Thyroid gland (tissue), 4 donors: ENCODE measurements at regions not wholly inside any gene's neighbourhood (a gene's known extent, or its start where the extent isn't known, plus 50 kb on each side); places are given as distances from the start of the nearest gene placed in this dataset.

Source experiments
- DNase-seq, 2 donors: peaks; one replicate each; pipeline ENCODE4 v3.0.0-alpha.2; 2019
- H3K27ac ChIP-seq, 3 donors: fragments of 200-600 bp; sonication (generic); 1 replicate in 2 of 3; 2 replicates in 1 of 3; pipeline ENCODE4 v1.5.1; 2016 to 2019; ENCODE audit warnings: mild to moderate bottlenecking in 1 of 3, moderate library complexity in 1 of 3
- H3K27me3 ChIP-seq: fragments of 200-600 bp; sonication (generic); one replicate; pipeline ENCODE4 v1.5.1; 2019
- H3K36me3 ChIP-seq, 2 donors: fragments of 200-600 bp; sonication (generic); one replicate each; pipeline ENCODE4 v1.5.1; 2016 to 2019
- H3K4me1 ChIP-seq, 2 donors: fragments of 200-600 bp; sonication (generic); one replicate each; pipeline ENCODE4 v1.5.1; 2017 to 2019
- H3K4me3 ChIP-seq, 3 donors: fragments of 200-600 bp; sonication (generic); replicated peaks in 1 of 3; 1 replicate in 2 of 3; 2 replicates in 1 of 3; pipeline ENCODE4 v1.5.1; 2016; ENCODE audit warnings: mild to moderate bottlenecking in 1 of 3
- H3K9me3 ChIP-seq: fragments of 200-600 bp; sonication (generic); one replicate; pipeline ENCODE4 v1.5.1; 2017
- POLR2A ChIP-seq, 2 donors: fragments of 450-650 bp; IDR thresholded peaks; one replicate each; pipeline ENCODE4 v1.6.1; 2017; ENCODE audit warnings: antibody characterized with exemption in 2 of 2, mild to moderate bottlenecking in 2 of 2, moderate library complexity in 1 of 2
- WGBS, 2 donors: methylation state at CpG; one replicate each; pipeline ENCODE4 v1.1.5; 2017; 5-methylcytosine and 5-hydroxymethylcytosine counted together
- intact Hi-C: fragments of 100-400 bp; cut with DNase I; formaldehyde crosslinking; loops from one replicate; pipeline ENCODE4 v1.15.1; 2023
- TF ChIP-seq, protein P1 (sequence below), 6 experiments: fragments of 200-600 bp in 3 of 6; fragments of 450-650 bp in 3 of 6; sonication (generic) in 3 of 6; IDR thresholded peaks; one replicate each; pipeline ENCODE4 v1.5.1; 2016 to 2019; ENCODE audit warnings: antibody characterized with exemption in 6 of 6, mild to moderate bottlenecking in 2 of 6, inconsistent platforms in 1 of 6, moderate library complexity in 1 of 6

DNA sequence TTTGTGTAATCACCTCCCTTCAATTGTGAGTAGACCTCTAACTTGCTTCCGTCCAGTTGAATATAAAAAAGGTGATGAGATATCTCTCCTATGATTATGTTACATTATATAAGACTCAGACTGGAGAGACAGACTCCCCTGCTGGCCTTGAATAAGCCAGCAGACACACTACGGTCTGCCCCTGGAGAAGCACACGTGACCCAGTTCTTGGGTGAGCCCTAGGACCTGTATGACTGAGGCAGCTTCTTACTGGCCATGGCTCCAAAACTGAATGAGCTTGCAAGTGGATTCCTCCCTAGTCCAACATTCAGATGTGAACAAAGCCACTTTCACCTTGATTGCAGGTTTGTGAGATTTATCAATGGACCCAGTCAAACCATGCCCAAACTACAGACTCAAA, 427.9 kb upstream of the DCN start:
- WGBS, 2 donors, result 77 to 92% methylated on average over 3 of the region's 3 CpGs
- no peak overlapping the region for H3K4me3 ChIP-seq

DNA sequence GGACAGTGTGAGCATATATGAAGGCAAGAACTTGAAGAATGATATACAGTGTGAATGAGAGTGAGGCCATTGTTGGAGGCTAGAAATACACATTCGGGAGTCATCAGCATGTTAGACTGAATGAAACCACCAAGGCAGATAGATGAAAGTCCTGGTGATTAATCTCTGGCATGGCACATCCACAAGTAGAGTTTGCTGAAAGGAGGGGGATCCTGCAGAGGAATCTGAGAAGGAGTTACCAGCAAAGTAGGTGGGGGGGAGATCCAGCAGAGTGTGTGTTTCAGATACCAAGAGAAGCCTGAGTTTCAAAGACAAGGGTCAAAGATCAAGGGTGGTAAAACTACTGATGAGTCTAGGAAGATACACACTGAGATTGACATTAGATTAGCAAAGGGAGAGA, 426.7 kb upstream of the DCN start:
- H3K36me3 ChIP-seq, result no peaks in the 10 kb centered on the region
- DNase-seq, result no peak
- no peaks in the 10 kb centered on the region for H3K9me3 ChIP-seq
- intact Hi-C loops, result no loop called here
- TF ChIP-seq, protein P1, sequence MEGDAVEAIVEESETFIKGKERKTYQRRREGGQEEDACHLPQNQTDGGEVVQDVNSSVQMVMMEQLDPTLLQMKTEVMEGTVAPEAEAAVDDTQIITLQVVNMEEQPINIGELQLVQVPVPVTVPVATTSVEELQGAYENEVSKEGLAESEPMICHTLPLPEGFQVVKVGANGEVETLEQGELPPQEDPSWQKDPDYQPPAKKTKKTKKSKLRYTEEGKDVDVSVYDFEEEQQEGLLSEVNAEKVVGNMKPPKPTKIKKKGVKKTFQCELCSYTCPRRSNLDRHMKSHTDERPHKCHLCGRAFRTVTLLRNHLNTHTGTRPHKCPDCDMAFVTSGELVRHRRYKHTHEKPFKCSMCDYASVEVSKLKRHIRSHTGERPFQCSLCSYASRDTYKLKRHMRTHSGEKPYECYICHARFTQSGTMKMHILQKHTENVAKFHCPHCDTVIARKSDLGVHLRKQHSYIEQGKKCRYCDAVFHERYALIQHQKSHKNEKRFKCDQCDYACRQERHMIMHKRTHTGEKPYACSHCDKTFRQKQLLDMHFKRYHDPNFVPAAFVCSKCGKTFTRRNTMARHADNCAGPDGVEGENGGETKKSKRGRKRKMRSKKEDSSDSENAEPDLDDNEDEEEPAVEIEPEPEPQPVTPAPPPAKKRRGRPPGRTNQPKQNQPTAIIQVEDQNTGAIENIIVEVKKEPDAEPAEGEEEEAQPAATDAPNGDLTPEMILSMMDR (IDR thresholded peaks at IDR 0.05), result no peak
- no peak for TF ChIP-seq POLR2A (IDR thresholded peaks at IDR 0.05)
- H3K27ac ChIP-seq, result no peak overlapping the region
- no peak overlapping the region for H3K4me3 ChIP-seq
- 79 to 93% methylated on average over 1 of the region's 1 CpG for WGBS, 2 donors
- no peaks in the 10 kb centered on the region for H3K27me3 ChIP-seq
- no peaks in the 10 kb centered on the region for H3K4me1 ChIP-seq

More for the DNA sequence above, 427.9 kb upstream of the DCN start:
- Histone ChIP-seq H3K9me3 (no peaks in the 10 kb centered on the region), H3K4me1 (no peaks in the 10 kb centered on the region), H3K27me3 (no peaks in the 10 kb centered on the region), H3K36me3 (no peaks in the 10 kb centered on the region), H3K27ac (no peak overlapping the region)
- intact Hi-C loops, result no loop called here
- TF ChIP-seq, protein P1 (IDR thresholded peaks at IDR 0.05), result no peak
- no peak for TF ChIP-seq POLR2A (IDR thresholded peaks at IDR 0.05)
- no peak for DNase-seq

DNA sequence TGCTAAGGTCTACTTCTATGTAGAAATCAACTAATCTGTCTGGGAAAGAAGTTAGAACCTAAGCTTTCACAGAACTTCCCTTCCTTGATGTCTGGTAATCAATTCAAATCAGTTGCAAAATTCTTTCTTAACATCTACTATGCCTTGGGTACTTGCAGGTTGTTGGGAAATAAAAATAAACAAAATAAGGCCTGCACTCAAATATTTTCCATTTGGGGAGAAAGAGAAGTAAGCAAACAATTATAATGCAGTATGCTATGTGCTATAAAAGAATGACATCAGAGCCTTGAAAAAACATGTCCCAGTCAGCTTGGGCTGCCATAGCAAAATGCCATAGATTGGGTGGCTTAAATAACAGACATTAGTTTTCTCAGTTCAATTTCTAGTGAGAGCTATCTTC, 425.9 kb upstream of the DCN start:
- H3K36me3 ChIP-seq, result no peaks in the 10 kb centered on the region
- no peaks in the 10 kb centered on the region for H3K9me3 ChIP-seq
- no peaks in the 10 kb centered on the region for H3K4me1 ChIP-seq
- H3K4me3 ChIP-seq, result no peak overlapping the region
- H3K27ac ChIP-seq, result no peak overlapping the region
- H3K27me3 ChIP-seq, result no peaks in the 10 kb centered on the region
- intact Hi-C loops, result no loop called here
- TF ChIP-seq POLR2A (IDR thresholded peaks at IDR 0.05), result no peak
- TF ChIP-seq, protein P1 (IDR thresholded peaks at IDR 0.05), result no peak
- DNase-seq, result no peak

DNA sequence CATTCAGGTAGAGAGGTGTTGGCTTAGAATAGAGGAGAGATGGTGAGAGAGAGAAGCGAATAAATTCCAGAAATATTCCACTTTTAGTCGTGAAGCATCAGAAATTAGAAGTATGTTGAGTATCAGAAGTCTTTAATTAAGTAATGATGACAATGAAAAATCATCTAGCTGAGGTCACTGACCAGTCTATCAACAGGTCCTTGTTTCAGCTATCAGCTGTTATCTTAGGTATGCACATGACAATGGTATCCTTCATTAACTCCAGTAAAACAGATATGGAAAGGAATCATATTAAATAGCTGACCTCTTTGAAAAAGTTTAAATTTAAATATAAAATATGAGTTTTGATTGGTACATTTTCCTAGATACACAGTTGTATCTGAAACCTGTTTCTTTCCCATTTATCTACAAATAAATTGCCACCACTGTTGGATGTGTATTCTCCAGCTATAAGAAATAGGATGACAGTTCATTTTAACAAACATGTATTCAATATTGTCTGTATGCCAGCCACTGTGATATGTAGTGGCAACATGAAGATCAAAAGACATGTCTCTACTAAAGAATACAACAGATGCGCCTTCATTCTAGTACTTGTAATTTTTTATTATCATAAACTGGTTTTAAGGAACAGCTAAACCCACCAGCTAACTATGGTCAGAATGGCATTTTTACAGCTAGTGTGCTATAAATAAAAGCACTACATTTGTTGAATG, 424.2 kb upstream of the DCN start:
- no peaks in the 10 kb centered on the region for H3K4me1 ChIP-seq
- intact Hi-C loops, result no loop called here
- WGBS, 2 donors, result 84 to 86% methylated on average over 3 of the region's 3 CpGs
- no peaks in the 10 kb centered on the region for H3K36me3 ChIP-seq
- H3K27ac ChIP-seq, result no peak overlapping the region
- DNase-seq, result no peak
- H3K4me3 ChIP-seq, result no peak overlapping the region
- H3K9me3 ChIP-seq, result no peaks in the 10 kb centered on the region
- H3K27me3 ChIP-seq, result no peaks in the 10 kb centered on the region
- TF ChIP-seq, protein P1 (IDR thresholded peaks at IDR 0.05), result no peak
- TF ChIP-seq POLR2A (IDR thresholded peaks at IDR 0.05), result no peak

GRCh38 chr12:91604897-91605296, 422.3 kb upstream of the DCN start:
- H3K4me3 ChIP-seq, result no peak overlapping the region
- no peak for DNase-seq
- H3K27me3 ChIP-seq, result no peaks in the 10 kb centered on the region
- H3K27ac ChIP-seq, result no peak overlapping the region
- TF ChIP-seq, protein P1 (IDR thresholded peaks at IDR 0.05), result no peak
- no peak for TF ChIP-seq POLR2A (IDR thresholded peaks at IDR 0.05)
- intact Hi-C loops, result no loop called here
- H3K36me3 ChIP-seq, result no peaks in the 10 kb centered on the region
- H3K4me1 ChIP-seq, result no peaks in the 10 kb centered on the region
- WGBS, 2 donors, result 61% methylated on average over 6 of the region's 6 CpGs
- no peaks in the 10 kb centered on the region for H3K9me3 ChIP-seq
